Endothelial cell of umbilical vein (primary cell): ENCODE measurements at regions not wholly inside any gene's neighbourhood (a gene's known extent, or its start where the extent isn't known, plus 50 kb on each side); places are given as distances from the start of the nearest gene placed in this dataset.

ENCODE experiments used
- BruUV-seq: library from RNA; stranded (reverse); fragments of 400-500 nt; replicated peaks from 2 replicates; lab custom pipeline; 2021; lab: Mats Ljungman, UMichigan
- CTCF ChIA-PET: fragments of 300-600, 350-600 bp; sonication (Branson Sonifier 250); formaldehyde crosslinking; loops from one replicate; lab custom pipeline; 2021; ENCODE audit warnings: antibody characterized with exemption, inconsistent platforms; lab: Charles Lee
- POLR2A ChIA-PET: fragments of 300-600, 350-600 bp; sonication (Branson Sonifier 250); formaldehyde crosslinking; loops from one replicate; lab custom pipeline; 2021; ENCODE audit warnings: antibody characterized with exemption, inconsistent platforms; lab: Charles Lee
- DNase-seq: peaks from one replicate; pipeline ENCODE4 v3.0.0-alpha.2; 2011; ENCODE audit warnings: low read depth, low spot score
- FAIRE-seq: peaks from 2 replicates; lab custom pipeline; 2011; peaks lifted over from hg19 to GRCh38; lab: Jason Lieb, UNC
- H2AFZ ChIP-seq: 2 replicates; pipeline ENCODE4 v1.6.0; 2012; ENCODE audit warnings: low read depth, low read length, control low read depth, inconsistent platforms
- H3K27ac ChIP-seq: 2 replicates; pipeline ENCODE4 v1.5.1; 2011; ENCODE audit warnings: low read depth, mild to moderate bottlenecking, control low read depth, low read length, moderate library complexity; ENCODE audit not compliant: insufficient read depth
- H3K27me3 ChIP-seq, 2 experiments: 2 replicates each; pipeline versions ENCODE4 v1.6.0 to v1.6.1; 2011; ENCODE audit warnings: low read length in 2 of 2, mixed read lengths in 1 of 2; ENCODE audit not compliant: control insufficient read depth in 2 of 2, insufficient read depth in 2 of 2
- H3K36me3 ChIP-seq, 2 experiments: 2 replicates in 1 of 2; 3 replicates in 1 of 2; pipeline ENCODE4 v1.5.1; 2011; ENCODE audit warnings: low read length in 2 of 2, mild to moderate bottlenecking in 1 of 2, moderate library complexity in 1 of 2; ENCODE audit not compliant: control insufficient read depth in 2 of 2, insufficient read depth in 2 of 2; ENCODE audit errors: extremely low read depth in 1 of 2
- H3K4me1 ChIP-seq: 3 replicates; pipeline ENCODE4 v1.5.1; 2011; ENCODE audit warnings: mild to moderate bottlenecking, low read length; ENCODE audit not compliant: control insufficient read depth, insufficient read depth; ENCODE audit errors: extremely low read depth
- H3K4me2 ChIP-seq: 2 replicates; pipeline ENCODE4 v1.6.1; 2011; ENCODE audit warnings: low read length, control low read depth, mixed read lengths; ENCODE audit not compliant: insufficient read depth
- H3K4me3 ChIP-seq, 3 experiments: fragments of 200-600 bp in 1 of 3; sonication (generic), shearing (Covaris generic) in 1 of 3; replicated peaks in 1 of 3; 2 replicates each; pipeline ENCODE4 v1.5.1; 2011 to 2016; ENCODE audit warnings: control low read depth in 3 of 3, low read length in 3 of 3, mild to moderate bottlenecking in 2 of 3, inconsistent platforms in 1 of 3, low read depth in 1 of 3, moderate library complexity in 1 of 3; ENCODE audit not compliant: insufficient read depth in 1 of 3
- H3K79me2 ChIP-seq: 2 replicates; pipeline ENCODE4 v1.6.0; 2012; ENCODE audit warnings: low read length, inconsistent platforms; ENCODE audit not compliant: control insufficient read depth, insufficient read depth
- H3K9ac ChIP-seq: replicated peaks from 2 replicates; pipeline ENCODE3; 2011; ENCODE audit warnings: low read length, control low read depth; ENCODE audit not compliant: insufficient read depth; ENCODE audit errors: extremely low read depth
- H3K9me1 ChIP-seq: replicated peaks from 3 replicates; pipeline ENCODE4 v1.6.0; 2011; ENCODE audit warnings: mild to moderate bottlenecking, low read length; ENCODE audit not compliant: control insufficient read depth, insufficient read depth; ENCODE audit errors: extremely low read depth
- H3K9me3 ChIP-seq: replicated peaks from 2 replicates; pipeline ENCODE4 v1.5.1; 2012; ENCODE audit warnings: low read length, inconsistent platforms; ENCODE audit not compliant: control insufficient read depth, insufficient read depth
- H4K20me1 ChIP-seq: replicated peaks from 2 replicates; pipeline ENCODE3; 2011; ENCODE audit warnings: mild to moderate bottlenecking, low read length; ENCODE audit not compliant: control insufficient read depth, insufficient read depth; ENCODE audit errors: extremely low read depth
- CTCF ChIP-seq, 2 donors: IDR thresholded peaks; 1 replicate in 1 of 2; 2 replicates in 1 of 2; pipeline ENCODE4 v1.5.1; 2011; ENCODE audit warnings: low read length in 2 of 2, mild to moderate bottlenecking in 2 of 2, moderate library complexity in 2 of 2, control low read depth in 1 of 2, inconsistent platforms in 1 of 2, low read depth in 1 of 2; ENCODE audit not compliant: insufficient read depth in 1 of 2; ENCODE audit errors: extremely low read depth in 1 of 2
- EZH2 ChIP-seq: IDR thresholded peaks from 2 replicates; pipeline ENCODE4 v1.6.1; 2012; ENCODE audit warnings: borderline replicate concordance, low read depth, mild to moderate bottlenecking, moderate library complexity, low read length, inconsistent platforms; ENCODE audit not compliant: severe bottlenecking
- FOS ChIP-seq: IDR thresholded peaks from 2 replicates; pipeline ENCODE4 v1.6.1; 2011; ENCODE audit warnings: mild to moderate bottlenecking, low read length, moderate library complexity, borderline replicate concordance; ENCODE audit not compliant: insufficient read depth
- GATA2 ChIP-seq: IDR thresholded peaks from 2 replicates; pipeline ENCODE4 v1.7.0; 2011; ENCODE audit warnings: low read depth, mild to moderate bottlenecking, moderate library complexity, mixed read lengths, low read length; ENCODE audit not compliant: insufficient read length, insufficient read depth
- JUN ChIP-seq: IDR thresholded peaks from 2 replicates; pipeline ENCODE4 v1.6.1; 2011; ENCODE audit warnings: borderline replicate concordance, low read depth; ENCODE audit not compliant: insufficient read length, insufficient read depth
- MYC ChIP-seq: IDR thresholded peaks from one replicate; pipeline ENCODE4 v1.6.1; 2011; ENCODE audit warnings: mild to moderate bottlenecking, low read depth, low read length
- POLR2A ChIP-seq: IDR thresholded peaks from 2 replicates; pipeline ENCODE4 v1.6.1; 2012; ENCODE audit warnings: low read depth, mild to moderate bottlenecking, control low read depth, low read length
- POLR2AphosphoS5 ChIP-seq: IDR thresholded peaks from 2 replicates; pipeline ENCODE4 v1.6.1; 2012; ENCODE audit warnings: low read depth, mild to moderate bottlenecking, control low read depth, low read length, moderate library complexity; ENCODE audit not compliant: insufficient read depth
- dilution Hi-C: fragments of 300-500 bp; cut with MboI; formaldehyde crosslinking; loops from one replicate; pipeline ENCODE4 v1.15.0; 2019; ENCODE audit warnings: low sequenced_read_pairs; ENCODE audit not compliant: extremely low pct_ligation_motif_present
- intact Hi-C: fragments of 100-400 bp; cut with micrococcal nuclease; formaldehyde crosslinking; loops from one replicate; pipeline ENCODE4 v1.10.0; 2022
- TF ChIP-seq, protein P1 (sequence below): IDR thresholded peaks from 2 replicates; pipeline ENCODE4 v1.6.1; 2011; ENCODE audit not compliant: insufficient read depth, insufficient read length

DNA sequence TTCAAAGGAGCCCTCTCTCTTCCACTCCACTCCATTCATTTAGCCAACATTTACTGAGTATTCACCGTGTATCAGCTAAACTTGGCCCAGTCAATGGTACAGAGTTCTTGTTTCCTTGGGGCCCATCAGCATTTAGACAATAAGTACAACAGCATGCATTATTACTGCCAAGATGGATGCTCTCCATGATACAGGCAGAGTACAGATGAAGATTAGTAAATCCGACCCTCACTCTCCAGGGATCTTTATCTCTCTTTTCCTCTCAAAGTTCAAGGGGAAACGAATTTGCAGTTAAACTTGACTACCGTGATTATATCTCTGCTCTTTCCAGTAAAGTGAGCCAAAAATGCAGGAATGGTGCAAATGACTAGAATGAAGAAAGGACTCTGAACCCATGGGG lies 184.6 kb upstream of the DUSP10 start:
- Histone ChIP-seq H3K4me1 (no peaks in the 10 kb centered on the region), H3K9me1 (no peaks in the 10 kb centered on the region), H3K79me2 (no peaks in the 10 kb centered on the region), H3K4me2 (no peak overlapping the region), H3K9ac (no peak overlapping the region), H3K4me3 (no peak overlapping the region), H4K20me1 (no peaks in the 10 kb centered on the region), H3K9me3 (no peaks in the 10 kb centered on the region), H3K36me3 (no peaks in the 10 kb centered on the region), H3K27ac (no peak overlapping the region), H2AFZ (no peak overlapping the region), H3K27me3 (no peaks in the 10 kb centered on the region)
- no TSS peak for BruUV-seq
- intact Hi-C loops = no loop called here
- TF ChIP-seq CTCF (IDR thresholded peaks at IDR 0.05; ENCODE audit: extremely low read depth in 1 of 2, insufficient read depth in 1 of 2, low read depth in 1 of 2, low read length in 2 of 2) (no peak), POLR2AphosphoS5 (no peak), FOS (no peak), POLR2A (no peak), MYC (no peak), GATA2 (no peak), EZH2 (no peak), JUN (no peak)
- TF ChIP-seq, protein P1, sequence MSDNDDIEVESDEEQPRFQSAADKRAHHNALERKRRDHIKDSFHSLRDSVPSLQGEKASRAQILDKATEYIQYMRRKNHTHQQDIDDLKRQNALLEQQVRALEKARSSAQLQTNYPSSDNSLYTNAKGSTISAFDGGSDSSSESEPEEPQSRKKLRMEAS = no peak
- ChIA-PET POLR2A (no interaction called here), CTCF (interaction anchor here (1.1 kb wide), 1 partner anchor 367 kb away, joined by 4 read pairs; no protein-coding TSS in a partner anchor)
- DNase-seq (no peak), FAIRE-seq (no peak)
- dilution Hi-C loops = no loop called here
